T-helper 1 cell treated with Interleukin-12 subunit alpha and Interleukin-12 subunit beta and Interleukin-4 antibody, amounts not matched to agents 30 ng/mL and 1 ng/mL, for 36 hours (primary cell): ENCODE measurements at regions not wholly inside any gene's neighbourhood (a gene's known extent, or its start where the extent isn't known, plus 50 kb on each side); places are given as distances from the start of the nearest gene placed in this dataset.
"Not testable (repeated sequence)": the region's sequence is repeated elsewhere in the genome, so short reads cannot be mapped to it uniquely, and the experiment has no call there.

Experiments used
- intact Hi-C: fragments of 100-400 bp; cut with micrococcal nuclease; formaldehyde crosslinking; loops from one replicate; pipeline ENCODE4 v1.15.1; 2024

GRCh38 chrX:124690495-124690894 lies 344.1 kb downstream of the SH2D1A start:
- intact Hi-C loops = no loop called here

DNA sequence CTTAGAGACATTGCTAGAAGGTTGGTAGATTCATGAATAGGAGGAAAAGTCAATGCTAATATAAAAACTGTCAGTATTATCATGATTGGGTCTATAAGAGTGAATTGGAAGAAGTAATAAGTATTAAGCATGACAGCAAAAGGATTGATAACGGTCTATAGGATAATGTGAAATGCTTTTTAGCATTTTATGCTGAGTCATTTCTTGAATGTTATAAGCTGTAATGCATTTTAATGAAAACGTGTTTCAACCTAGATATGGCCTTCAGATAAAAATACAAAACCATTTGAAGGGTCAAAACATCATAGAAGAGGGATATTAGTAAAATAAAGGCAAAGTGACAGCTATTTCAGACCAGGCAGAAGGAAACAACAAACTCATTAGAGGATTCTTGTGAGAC lies 353.5 kb downstream of the SH2D1A start:
- intact Hi-C loops = no loop called here

GRCh38 chrX:124717537-124717936 lies 371.2 kb downstream of the SH2D1A start:
- intact Hi-C loops = no loop called here

DNA sequence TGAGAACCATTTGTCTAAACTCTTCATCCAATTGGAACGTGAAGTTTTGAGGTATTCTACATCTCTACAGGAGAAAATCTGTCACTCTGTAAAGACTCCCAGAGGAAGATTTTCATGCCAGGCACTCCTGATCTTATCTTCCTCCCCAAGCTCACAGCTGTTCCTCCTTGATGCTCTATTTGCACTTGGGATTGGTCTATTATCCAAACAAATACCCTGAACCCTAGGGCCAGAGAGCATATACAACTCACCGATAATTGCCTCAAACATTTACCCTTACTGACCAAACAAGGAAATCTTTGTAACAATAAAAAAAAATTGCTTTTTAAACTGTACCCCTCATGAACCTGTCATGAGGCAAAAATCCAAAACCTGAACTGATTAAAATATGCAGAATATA lies 372.7 kb downstream of the SH2D1A start:
- intact Hi-C loops = no loop called here

DNA sequence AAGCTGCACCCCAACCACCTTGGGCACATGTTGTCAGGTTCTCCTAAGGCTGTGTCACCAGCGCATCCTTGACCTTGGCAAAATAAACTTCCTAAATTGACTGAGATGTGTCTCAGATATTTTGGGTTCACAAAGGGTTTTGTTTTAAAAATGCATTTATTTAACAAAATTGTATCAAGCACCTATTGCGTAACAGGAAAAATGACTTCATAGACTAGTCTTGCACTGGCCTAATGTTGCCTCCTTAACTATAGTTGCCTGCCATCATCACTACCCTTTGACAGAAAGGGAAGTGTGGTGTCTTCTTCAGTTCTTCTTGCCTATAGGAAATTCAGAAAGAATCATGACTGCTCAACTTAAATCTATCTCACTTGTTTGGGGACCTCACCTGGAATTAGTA lies 374.2 kb downstream of the SH2D1A start:
- intact Hi-C loops = no loop called here

GRCh38 chrX:124725502-124725901 lies 379.1 kb downstream of the SH2D1A start:
- intact Hi-C loops = no loop called here

DNA sequence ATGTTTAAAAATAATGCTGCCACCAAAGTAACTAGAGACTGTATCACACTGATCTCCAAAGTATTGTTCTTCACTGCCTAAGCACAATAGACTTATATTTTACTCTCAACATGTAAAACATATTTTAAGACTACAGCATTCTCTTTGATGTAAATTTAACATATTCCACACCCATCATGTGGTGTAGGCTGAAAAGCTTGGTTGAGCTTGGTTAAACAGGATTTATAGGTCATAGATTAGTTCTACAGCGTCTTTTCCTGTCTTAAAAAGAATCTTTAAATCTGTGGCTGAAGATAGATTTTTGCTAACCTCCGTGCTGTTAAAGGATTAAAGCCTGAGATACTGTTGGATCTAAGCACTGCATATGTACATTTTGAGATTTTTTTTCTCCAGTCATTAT lies 379.9 kb downstream of the SH2D1A start:
- intact Hi-C loops = no loop called here

GRCh38 chrX:124726881-124727280 lies 380.5 kb downstream of the SH2D1A start:
- intact Hi-C loops = no loop called here

GRCh38 chrX:124736553-124737270 lies 390.3 kb downstream of the SH2D1A start:
- intact Hi-C loops = loop anchor here (2.0 to 5.0 kb wide), 3 partner anchors 389 to 774 kb away; partner anchors contain the start of genes SH2D1A and STAG2

- intact Hi-C loops = loop anchor here (2.0 to 5.0 kb wide), 3 partner anchors 390 to 775 kb away; partner anchors contain the start of genes SH2D1A and STAG2
Measured at GRCh38 chrX:124737771-124738170, 391.4 kb downstream of the SH2D1A start.

- intact Hi-C loops = no loop called here
Measured at GRCh38 chrX:124747295-124747694, 400.9 kb downstream of the SH2D1A start.

- intact Hi-C loops = no loop called here
Measured at GRCh38 chrX:124764354-124764753, 418.0 kb downstream of the SH2D1A start.

GRCh38 chrX:124769166-124769565 lies 422.8 kb downstream of the SH2D1A start:
- intact Hi-C loops = no loop called here

- intact Hi-C loops = no loop called here
Measured at GRCh38 chrX:124771292-124771691, 424.9 kb downstream of the SH2D1A start.

- intact Hi-C loops = not testable (repeated sequence)
Measured at GRCh38 chrX:124788253-124788652, 441.9 kb downstream of the SH2D1A start.

DNA sequence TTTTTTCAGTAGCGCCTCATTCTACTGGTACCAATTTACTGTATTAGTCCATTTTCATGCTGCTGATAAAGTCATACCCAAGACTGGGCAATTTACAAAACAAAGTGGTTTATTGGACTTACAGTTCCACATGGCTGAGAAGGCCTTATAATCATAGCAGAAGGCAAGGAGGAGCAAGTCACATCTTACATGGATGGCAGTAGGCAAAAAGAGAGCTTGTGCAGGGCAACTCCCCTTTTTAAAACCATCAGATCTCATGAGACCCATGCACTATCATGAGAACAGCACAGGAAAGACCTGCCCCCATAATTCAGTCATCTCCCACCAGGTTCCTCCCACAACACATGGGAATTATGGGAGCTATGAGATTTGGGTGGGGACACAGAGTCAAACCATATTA lies 443.5 kb downstream of the SH2D1A start:
- intact Hi-C loops = not testable (repeated sequence)

DNA sequence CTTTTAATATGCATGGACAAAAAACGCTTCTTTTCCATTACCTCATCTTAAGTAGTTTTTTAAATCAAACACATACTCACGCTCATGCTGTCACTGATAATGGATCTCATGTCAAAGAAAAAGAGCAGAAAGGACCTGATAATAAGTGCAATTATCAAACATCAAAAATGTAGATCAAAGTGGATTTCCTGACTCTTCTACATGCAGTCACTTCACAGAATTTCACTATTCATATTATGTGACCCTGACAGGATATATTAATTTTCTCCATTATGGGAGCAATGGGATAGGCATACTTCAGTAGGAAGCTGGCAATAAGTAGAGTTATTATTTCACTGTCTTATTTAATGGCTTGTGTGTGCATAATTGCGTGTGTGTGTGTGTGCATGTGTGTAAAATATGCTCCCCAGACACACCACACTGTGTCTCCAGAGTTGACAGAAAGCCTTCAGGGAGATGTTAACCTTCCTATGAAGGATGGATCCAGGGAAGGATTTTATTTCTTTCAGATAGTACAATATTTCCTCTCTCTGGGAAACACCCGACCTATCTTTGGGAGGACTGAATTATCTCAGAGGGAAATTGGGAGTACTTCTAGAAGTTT lies 445.2 kb downstream of the SH2D1A start:
- intact Hi-C loops = no loop called here

DNA sequence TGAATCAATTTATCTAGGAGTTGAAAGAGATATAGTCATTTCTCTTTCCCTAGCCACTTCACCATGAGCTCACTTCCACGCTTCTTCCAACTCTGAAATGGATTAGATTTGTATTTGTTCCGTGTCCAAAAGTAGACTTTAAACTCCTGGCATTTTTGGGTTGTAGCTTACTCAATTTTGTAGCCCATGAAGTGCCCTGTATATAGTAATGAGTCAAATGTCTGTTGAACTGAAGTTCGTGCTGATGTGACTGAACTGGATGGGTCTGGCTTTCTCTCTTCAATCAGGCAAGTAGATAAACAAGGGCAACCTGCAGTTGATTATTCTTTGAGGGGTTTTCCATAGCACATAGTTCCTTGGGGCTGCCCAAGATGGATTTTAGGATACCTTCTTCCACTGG lies 450.6 kb downstream of the SH2D1A start:
- intact Hi-C loops = no loop called here

- intact Hi-C loops = no loop called here
Measured at GRCh38 chrX:124804962-124805361, 458.6 kb downstream of the SH2D1A start.

- intact Hi-C loops = no loop called here
Measured at GRCh38 chrX:124805486-124805885, 459.1 kb downstream of the SH2D1A start.

DNA sequence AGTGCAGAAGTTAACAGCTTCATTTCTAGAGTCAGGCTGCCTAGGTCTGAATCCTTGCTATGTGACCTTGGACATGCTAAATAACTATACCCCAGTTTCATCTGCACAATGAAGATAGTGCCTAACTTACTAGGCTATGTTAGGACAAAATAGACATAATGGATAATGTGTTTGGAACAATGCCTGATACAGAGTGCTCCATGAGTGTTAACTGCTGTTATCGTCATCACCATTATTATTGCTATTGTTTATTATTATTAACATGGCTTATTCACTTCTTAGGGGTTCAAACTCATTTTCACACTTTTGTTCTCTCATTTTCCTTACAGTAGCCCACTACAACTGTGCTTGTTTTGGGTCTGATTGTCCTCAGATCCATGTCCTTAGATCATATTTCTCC lies 467.7 kb downstream of the SH2D1A start:
- intact Hi-C loops = no loop called here

- intact Hi-C loops = no loop called here
Measured at GRCh38 chrX:124818033-124818432, 471.7 kb downstream of the SH2D1A start.

GRCh38 chrX:124818764-124819163 lies 472.4 kb downstream of the SH2D1A start:
- intact Hi-C loops = no loop called here
